ENCODE measurements at regions not wholly inside any gene's neighbourhood (a gene's known extent, or its start where the extent isn't known, plus 50 kb on each side); places are given as distances from the start of the nearest gene placed in this dataset.
"Not testable (repeated sequence)": the region's sequence is repeated elsewhere in the genome, so short reads cannot be mapped to it uniquely, and the experiment has no call there.

GRCh38 chr3:153973722-153974265 is 147.4 kb upstream of the ARHGEF26 start:
- H3K4me3 Mint-ChIP-seq = no peak overlapping the region
- Histone ChIP-seq H3K9me3 (ENCODE audit: control insufficient read depth in 1 of 2, low read length in 2 of 2) (no peaks in the 10 kb centered on the region), H3K36me3 (ENCODE audit: insufficient read depth, low read length) (no peaks in the 10 kb centered on the region), H3K4me3 (ENCODE audit: low read length in 2 of 2) (no peak overlapping the region), H3K4me1 (ENCODE audit: insufficient read depth, low read length) (no peaks in the 10 kb centered on the region), H3K27ac (ENCODE audit: low read depth, low read length) (no peak overlapping the region), H3K27me3 (ENCODE audit: insufficient read depth, low read length) (no peaks in the 10 kb centered on the region)
- no peak overlapping the region for H3K27ac Mint-ChIP-seq
- H3K9me3 Mint-ChIP-seq = no peaks in the 10 kb centered on the region
- POLR2A ChIA-PET (ENCODE audit: partially characterized antibody) = no interaction called here
- peaks cover 3 to 5% of the 10 kb centered on the region in 2 donors for H3K27me3 Mint-ChIP-seq
- DNase-seq = no peak
- CTCF ChIA-PET (ENCODE audit: partially characterized antibody) = no interaction called here
- no peaks in the 10 kb centered on the region for H3K4me1 Mint-ChIP-seq
- no peaks in the 10 kb centered on the region for H3K36me3 Mint-ChIP-seq
- intact Hi-C loops (cut with micrococcal nuclease) = no loop called here

- H3K36me3 ChIP-seq (ENCODE audit: insufficient read depth, low read length) = no peaks in the 10 kb centered on the region
- H3K4me1 ChIP-seq (ENCODE audit: insufficient read depth, low read length) = no peaks in the 10 kb centered on the region
- no peak for DNase-seq
- ChIA-PET POLR2A (ENCODE audit: partially characterized antibody) (no interaction called here), CTCF (ENCODE audit: partially characterized antibody) (no interaction called here)
- no peaks in the 10 kb centered on the region for H3K9me3 ChIP-seq (ENCODE audit: control insufficient read depth in 1 of 2, low read length in 2 of 2)
- no peak overlapping the region for H3K4me3 ChIP-seq (ENCODE audit: low read length in 2 of 2)
- Mint-ChIP-seq H3K9me3 (no peaks in the 10 kb centered on the region), H3K4me1 (no peaks in the 10 kb centered on the region), H3K4me3 (no peak overlapping the region), H3K27me3 (peaks cover 0 to 7% of the 10 kb centered on the region in 2 donors), H3K36me3 (no peaks in the 10 kb centered on the region), H3K27ac (no peak overlapping the region)
- no peak overlapping the region for H3K27ac ChIP-seq (ENCODE audit: low read depth, low read length)
- no peaks in the 10 kb centered on the region for H3K27me3 ChIP-seq (ENCODE audit: insufficient read depth, low read length)
- intact Hi-C loops (cut with micrococcal nuclease) = no loop called here
These were observed 146.6 kb upstream of the ARHGEF26 start for GRCh38 chr3:153974614-153975013.

- H3K4me1 ChIP-seq (ENCODE audit: insufficient read depth, low read length) = no peaks in the 10 kb centered on the region
- ChIA-PET POLR2A (ENCODE audit: partially characterized antibody) (no interaction called here), CTCF (ENCODE audit: partially characterized antibody) (no interaction called here)
- no peaks in the 10 kb centered on the region for H3K27me3 ChIP-seq (ENCODE audit: insufficient read depth, low read length)
- Mint-ChIP-seq H3K27ac (no peak overlapping the region), H3K36me3 (no peaks in the 10 kb centered on the region), H3K27me3 (peaks cover 0 to 7% of the 10 kb centered on the region in 2 donors), H3K4me3 (no peak overlapping the region), H3K4me1 (no peaks in the 10 kb centered on the region), H3K9me3 (no peaks in the 10 kb centered on the region)
- intact Hi-C loops (cut with micrococcal nuclease) = no loop called here
- H3K27ac ChIP-seq (ENCODE audit: low read depth, low read length) = no peak overlapping the region
- no peak for DNase-seq
- H3K36me3 ChIP-seq (ENCODE audit: insufficient read depth, low read length) = no peaks in the 10 kb centered on the region
- H3K9me3 ChIP-seq (ENCODE audit: control insufficient read depth in 1 of 2, low read length in 2 of 2) = no peaks in the 10 kb centered on the region
- H3K4me3 ChIP-seq (ENCODE audit: low read length in 2 of 2) = no peak overlapping the region
These were observed 144.2 kb upstream of the ARHGEF26 start for GRCh38 chr3:153976891-153977554.

GRCh38 chr3:153978006-153978405 is 143.2 kb upstream of the ARHGEF26 start:
- CTCF ChIA-PET (ENCODE audit: partially characterized antibody) = no interaction called here
- no peaks in the 10 kb centered on the region for H3K36me3 Mint-ChIP-seq

GRCh38 chr3:153979418-153980251 is 141.6 kb upstream of the ARHGEF26 start:
- H3K4me1 ChIP-seq (ENCODE audit: insufficient read depth, low read length) = no peaks in the 10 kb centered on the region
- peaks cover 0 to 6% of the 10 kb centered on the region in 2 donors for H3K27me3 Mint-ChIP-seq
- H3K4me3 Mint-ChIP-seq = no peak overlapping the region
- H3K27me3 ChIP-seq (ENCODE audit: insufficient read depth, low read length) = no peaks in the 10 kb centered on the region
- no peak overlapping the region for H3K27ac ChIP-seq (ENCODE audit: low read depth, low read length)
- H3K4me1 Mint-ChIP-seq = peaks cover 0 to 2% (median 0%) of the 10 kb centered on the region in 4 donors
- intact Hi-C loops (cut with micrococcal nuclease) = no loop called here
- CTCF ChIA-PET (ENCODE audit: partially characterized antibody) = no interaction called here
- H3K36me3 Mint-ChIP-seq = no peaks in the 10 kb centered on the region
- POLR2A ChIA-PET (ENCODE audit: partially characterized antibody) = no interaction called here
- no peaks in the 10 kb centered on the region for H3K9me3 ChIP-seq (ENCODE audit: control insufficient read depth in 1 of 2, low read length in 2 of 2)
- H3K36me3 ChIP-seq (ENCODE audit: insufficient read depth, low read length) = no peaks in the 10 kb centered on the region
- H3K4me3 ChIP-seq (ENCODE audit: low read length in 2 of 2) = no peak overlapping the region
- H3K27ac Mint-ChIP-seq = no peak overlapping the region
- no peaks in the 10 kb centered on the region for H3K9me3 Mint-ChIP-seq
- no peak for DNase-seq

More at GRCh38 chr3:153978006-153978405, 143.2 kb upstream of the ARHGEF26 start:
- Histone ChIP-seq H3K36me3 (ENCODE audit: insufficient read depth, low read length) (no peaks in the 10 kb centered on the region), H3K27me3 (ENCODE audit: insufficient read depth, low read length) (no peaks in the 10 kb centered on the region), H3K27ac (ENCODE audit: low read depth, low read length) (no peak overlapping the region), H3K4me1 (ENCODE audit: insufficient read depth, low read length) (no peaks in the 10 kb centered on the region), H3K4me3 (ENCODE audit: low read length in 2 of 2) (no peak overlapping the region), H3K9me3 (ENCODE audit: control insufficient read depth in 1 of 2, low read length in 2 of 2) (no peaks in the 10 kb centered on the region)
- Mint-ChIP-seq H3K4me3 (no peak overlapping the region), H3K9me3 (no peaks in the 10 kb centered on the region), H3K27ac (no peak overlapping the region), H3K4me1 (peaks cover 0 to 2% (median 0%) of the 10 kb centered on the region in 4 donors), H3K27me3 (peaks cover 0 to 6% of the 10 kb centered on the region in 2 donors)
- POLR2A ChIA-PET (ENCODE audit: partially characterized antibody) = no interaction called here
- intact Hi-C loops (cut with micrococcal nuclease) = no loop called here
- DNase-seq = no peak

- Mint-ChIP-seq H3K27ac (no peak overlapping the region), H3K4me1 (peaks cover 0 to 2% (median 0%) of the 10 kb centered on the region in 4 donors), H3K36me3 (no peaks in the 10 kb centered on the region), H3K9me3 (no peaks in the 10 kb centered on the region), H3K27me3 (peaks cover 0 to 6% of the 10 kb centered on the region in 2 donors), H3K4me3 (no peak overlapping the region)
- Histone ChIP-seq H3K36me3 (ENCODE audit: insufficient read depth, low read length) (no peaks in the 10 kb centered on the region), H3K27ac (ENCODE audit: low read depth, low read length) (no peak overlapping the region), H3K4me1 (ENCODE audit: insufficient read depth, low read length) (no peaks in the 10 kb centered on the region), H3K9me3 (ENCODE audit: control insufficient read depth in 1 of 2, low read length in 2 of 2) (no peaks in the 10 kb centered on the region), H3K4me3 (ENCODE audit: low read length in 2 of 2) (no peak overlapping the region), H3K27me3 (ENCODE audit: insufficient read depth, low read length) (no peaks in the 10 kb centered on the region)
- no peak for DNase-seq
- CTCF ChIA-PET (ENCODE audit: partially characterized antibody) = no interaction called here
- intact Hi-C loops (cut with micrococcal nuclease) = no loop called here
- POLR2A ChIA-PET (ENCODE audit: partially characterized antibody) = no interaction called here
These were observed 141.0 kb upstream of the ARHGEF26 start for GRCh38 chr3:153980252-153980590.

GRCh38 chr3:153997364-153997763 is 123.8 kb upstream of the ARHGEF26 start:
- H3K9me3 ChIP-seq (ENCODE audit: control insufficient read depth in 1 of 2, low read length in 2 of 2); H3K4me1 Mint-ChIP-seq; H3K36me3 ChIP-seq (ENCODE audit: insufficient read depth, low read length); CTCF ChIA-PET (ENCODE audit: partially characterized antibody); H3K27ac Mint-ChIP-seq; H3K4me3 Mint-ChIP-seq; H3K9me3 Mint-ChIP-seq; H3K27me3 Mint-ChIP-seq; H3K36me3 Mint-ChIP-seq; intact Hi-C loops (cut with micrococcal nuclease); H3K27ac ChIP-seq (ENCODE audit: low read depth, low read length); H3K27me3 ChIP-seq (ENCODE audit: insufficient read depth, low read length); DNase-seq; H3K4me3 ChIP-seq (ENCODE audit: low read length in 2 of 2); H3K4me1 ChIP-seq (ENCODE audit: insufficient read depth, low read length); POLR2A ChIA-PET (ENCODE audit: partially characterized antibody): not testable (repeated sequence)

Data from CD4-positive, alpha-beta memory T cell (primary cell).